GM23338 (cell line): ENCODE measurements at regions not wholly inside any gene's neighbourhood (a gene's known extent, or its start where the extent isn't known, plus 50 kb on each side); places are given as distances from the start of the nearest gene placed in this dataset.

Source experiments
- ATAC-seq: fragments of 200-7000 bp; cut with Tn5 transposase; 3 replicates; pipeline ENCODE4 v1.9.1; 2020
- DNase-seq: peaks from one replicate; pipeline ENCODE4 v3.0.0-alpha.2; 2015; ENCODE audit warnings: low spot score
- H2AFZ ChIP-seq: fragments of 200-600 bp; sonication (generic); 2 replicates; pipeline ENCODE4 v1.8.0; 2016; ENCODE audit warnings: antibody characterized with exemption, mild to moderate bottlenecking, moderate library complexity
- H3F3A ChIP-seq: fragments of 200-600 bp; sonication (generic); replicated peaks from 2 replicates; pipeline ENCODE4 v1.8.0; 2017; ENCODE audit warnings: antibody characterized with exemption, mixed run types, low read depth
- H3K27ac ChIP-seq: fragments of 200-600 bp; sonication (generic); 2 replicates; pipeline ENCODE4 v1.6.1; 2016; ENCODE audit warnings: low read depth
- H3K27me3 ChIP-seq: fragments of 200-600 bp; sonication (generic); 2 replicates; pipeline ENCODE4 v1.8.0; 2016; ENCODE audit warnings: mild to moderate bottlenecking, mixed run types, moderate library complexity; ENCODE audit not compliant: insufficient read depth
- H3K36me3 ChIP-seq: fragments of 200-600 bp; sonication (generic); 2 replicates; pipeline ENCODE4 v1.8.0; 2016; ENCODE audit warnings: mild to moderate bottlenecking; ENCODE audit not compliant: insufficient read depth
- H3K4me1 ChIP-seq: fragments of 200-600 bp; sonication (generic); 2 replicates; pipeline ENCODE4 v1.8.0; 2016; ENCODE audit warnings: mild to moderate bottlenecking, moderate library complexity; ENCODE audit not compliant: insufficient read depth
- H3K4me2 ChIP-seq: fragments of 200-600 bp; sonication (generic); 2 replicates; pipeline ENCODE4 v1.7.1; 2017; ENCODE audit warnings: mixed run types
- H3K4me3 ChIP-seq: fragments of 200-600 bp; sonication (generic); 2 replicates; pipeline ENCODE4 v1.6.1; 2016; ENCODE audit warnings: mixed run types
- H3K79me2 ChIP-seq: fragments of 200-600 bp; sonication (generic); replicated peaks from 2 replicates; pipeline ENCODE4 v1.8.0; 2017; ENCODE audit warnings: mild to moderate bottlenecking; ENCODE audit not compliant: insufficient read depth
- H3K9me2 ChIP-seq: fragments of 200-600 bp; sonication (generic); 2 replicates; pipeline ENCODE4 v1.8.0; 2017; ENCODE audit not compliant: insufficient read depth
- H4K20me1 ChIP-seq: fragments of 200-600 bp; sonication (generic); replicated peaks from 2 replicates; pipeline ENCODE4 v1.8.0; 2017; ENCODE audit warnings: mild to moderate bottlenecking; ENCODE audit not compliant: insufficient read depth
- H3K27ac Mint-ChIP-seq: 2 replicates; pipeline ENCODE4 v1.8.0; 2020; ENCODE audit warnings: inconsistent platforms, mild to moderate bottlenecking, moderate library complexity, mixed read lengths
- H3K27me3 Mint-ChIP-seq: 3 replicates; pipeline ENCODE4 v1.8.0; 2022; ENCODE audit warnings: low read depth, mild to moderate bottlenecking, moderate library complexity, mixed read lengths, inconsistent platforms; ENCODE audit not compliant: insufficient read depth, poor library complexity
- H3K36me3 Mint-ChIP-seq: 3 replicates; pipeline ENCODE4 v1.8.0; 2021; ENCODE audit warnings: low read depth, mild to moderate bottlenecking, inconsistent platforms, moderate library complexity, mixed read lengths
- H3K4me1 Mint-ChIP-seq: 3 replicates; pipeline ENCODE4 v1.8.0; 2020; ENCODE audit warnings: mild to moderate bottlenecking, inconsistent platforms, mixed read lengths
- H3K4me3 Mint-ChIP-seq: 3 replicates; pipeline ENCODE4 v1.8.0; 2021; ENCODE audit warnings: moderate library complexity, mild to moderate bottlenecking, inconsistent platforms, mixed read lengths
- H3K9me3 Mint-ChIP-seq: 3 replicates; pipeline ENCODE4 v1.8.0; 2020; ENCODE audit warnings: moderate library complexity, mild to moderate bottlenecking, inconsistent platforms, mixed read lengths
- CREB1 ChIP-seq: fragments of 250-450 bp; sonication (Bioruptor Pico); IDR thresholded peaks from 2 replicates; pipeline ENCODE4 v1.5.0; 2020; ENCODE audit warnings: low read depth, mild to moderate bottlenecking, moderate library complexity
- EZH2 ChIP-seq: fragments of 200-600 bp; sonication (generic); IDR thresholded peaks from one replicate; pipeline ENCODE4 v1.8.0; 2017; ENCODE audit warnings: antibody characterized with exemption, mild to moderate bottlenecking, low read depth; ENCODE audit not compliant: unreplicated experiment
- JUNB ChIP-seq: IDR thresholded peaks from one replicate; pipeline ENCODE4 v1.6.1; 2016; ENCODE audit warnings: antibody characterized with exemption; ENCODE audit not compliant: unreplicated experiment
- NANOG ChIP-seq: IDR thresholded peaks from 2 replicates; pipeline ENCODE4 v1.6.1; 2016; ENCODE audit warnings: antibody characterized with exemption, borderline replicate concordance
- POLR2AphosphoS5 ChIP-seq: IDR thresholded peaks from 2 replicates; pipeline ENCODE4 v1.6.1; 2016; ENCODE audit warnings: antibody characterized with exemption, low read depth
- STAT1 ChIP-seq: IDR thresholded peaks from one replicate; pipeline ENCODE4 v1.6.1; 2016; ENCODE audit warnings: antibody characterized with exemption; ENCODE audit not compliant: unreplicated experiment
- ZNF114 ChIP-seq: fragments of 250-450 bp; sonication (Bioruptor Pico); IDR thresholded peaks from 2 replicates; pipeline ENCODE4 v1.5.0; 2020; ENCODE audit warnings: mild to moderate bottlenecking, moderate library complexity
- ZNF331 ChIP-seq: fragments of 250-450 bp; sonication (Bioruptor Pico); IDR thresholded peaks from 2 replicates; pipeline ENCODE4 v1.5.0; 2020; ENCODE audit warnings: low read depth, mild to moderate bottlenecking, moderate library complexity
- ZNF462 ChIP-seq: fragments of 250-450 bp; sonication (Bioruptor Pico); IDR thresholded peaks from 2 replicates; pipeline ENCODE4 v1.5.0; 2020; ENCODE audit warnings: mild to moderate bottlenecking, moderate library complexity
- TF ChIP-seq, protein P1 (sequence below), 2 experiments: fragments of 200-600 bp in 1 of 2; sonication (generic) in 1 of 2; conservative IDR thresholded peaks; 2 replicates each; pipeline versions ENCODE4 v1.5.1 to v1.6.1; 2016 to 2017; ENCODE audit warnings: antibody characterized with exemption in 2 of 2, low read depth in 2 of 2, mild to moderate bottlenecking in 2 of 2, moderate library complexity in 1 of 2
- TF ChIP-seq, protein P2 (sequence below): IDR thresholded peaks from 2 replicates; pipeline ENCODE4 v1.6.1; 2016; ENCODE audit warnings: antibody characterized with exemption

DNA sequence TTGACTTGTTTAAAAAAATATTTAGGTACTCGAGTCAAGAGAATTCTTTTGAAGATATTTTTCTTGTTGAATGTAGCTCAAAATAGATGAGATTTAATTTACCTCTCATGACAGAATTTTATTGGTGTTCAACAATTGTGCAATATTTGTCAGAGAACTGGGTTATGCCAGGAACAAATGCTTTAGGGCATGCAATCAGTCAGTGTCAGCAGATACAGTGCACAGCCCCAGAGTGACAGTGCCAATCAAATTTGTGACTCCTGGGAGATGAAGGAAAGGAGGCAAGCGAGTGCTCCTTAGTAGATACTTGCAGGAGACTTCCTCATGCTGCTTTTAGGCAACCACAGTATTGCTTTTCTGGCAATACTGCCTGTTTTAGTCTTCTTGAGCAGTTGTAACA is 81.2 kb upstream of the DSEL start:
- H3K4me3 Mint-ChIP-seq = no peak overlapping the region
- DNase-seq = no peak
- Histone ChIP-seq H3K27me3 (no peaks in the 10 kb centered on the region), H3K4me2 (no peak overlapping the region), H3K27ac (no peak overlapping the region), H3K79me2 (no peaks in the 10 kb centered on the region), H3K4me3 (no peak overlapping the region), H3K9me2 (peaks cover 7% of the 10 kb centered on the region; the same call in 1 of the 2 replicates), H2AFZ (no peak overlapping the region), H3F3A (no peaks in the 10 kb centered on the region), H3K4me1 (no peaks in the 10 kb centered on the region), H3K36me3 (no peaks in the 10 kb centered on the region), H4K20me1 (no peaks in the 10 kb centered on the region)
- ATAC-seq = no peak
- H3K9me3 Mint-ChIP-seq = peaks cover 33% of the 10 kb centered on the region
- TF ChIP-seq POLR2AphosphoS5 (no peak), STAT1 (no peak), ZNF331 (no peak), CREB1 (CRISPR knock-in tag) (no peak), ZNF462 (no peak), JUNB (no peak), EZH2 (no peak), NANOG (no peak), ZNF114 (CRISPR knock-in tag) (no peak)
- TF ChIP-seq, protein P1, sequence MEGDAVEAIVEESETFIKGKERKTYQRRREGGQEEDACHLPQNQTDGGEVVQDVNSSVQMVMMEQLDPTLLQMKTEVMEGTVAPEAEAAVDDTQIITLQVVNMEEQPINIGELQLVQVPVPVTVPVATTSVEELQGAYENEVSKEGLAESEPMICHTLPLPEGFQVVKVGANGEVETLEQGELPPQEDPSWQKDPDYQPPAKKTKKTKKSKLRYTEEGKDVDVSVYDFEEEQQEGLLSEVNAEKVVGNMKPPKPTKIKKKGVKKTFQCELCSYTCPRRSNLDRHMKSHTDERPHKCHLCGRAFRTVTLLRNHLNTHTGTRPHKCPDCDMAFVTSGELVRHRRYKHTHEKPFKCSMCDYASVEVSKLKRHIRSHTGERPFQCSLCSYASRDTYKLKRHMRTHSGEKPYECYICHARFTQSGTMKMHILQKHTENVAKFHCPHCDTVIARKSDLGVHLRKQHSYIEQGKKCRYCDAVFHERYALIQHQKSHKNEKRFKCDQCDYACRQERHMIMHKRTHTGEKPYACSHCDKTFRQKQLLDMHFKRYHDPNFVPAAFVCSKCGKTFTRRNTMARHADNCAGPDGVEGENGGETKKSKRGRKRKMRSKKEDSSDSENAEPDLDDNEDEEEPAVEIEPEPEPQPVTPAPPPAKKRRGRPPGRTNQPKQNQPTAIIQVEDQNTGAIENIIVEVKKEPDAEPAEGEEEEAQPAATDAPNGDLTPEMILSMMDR (conservative IDR thresholded peaks at IDR 0.05; ENCODE audit: low read depth in 2 of 2) = no peak
- TF ChIP-seq, protein P2, sequence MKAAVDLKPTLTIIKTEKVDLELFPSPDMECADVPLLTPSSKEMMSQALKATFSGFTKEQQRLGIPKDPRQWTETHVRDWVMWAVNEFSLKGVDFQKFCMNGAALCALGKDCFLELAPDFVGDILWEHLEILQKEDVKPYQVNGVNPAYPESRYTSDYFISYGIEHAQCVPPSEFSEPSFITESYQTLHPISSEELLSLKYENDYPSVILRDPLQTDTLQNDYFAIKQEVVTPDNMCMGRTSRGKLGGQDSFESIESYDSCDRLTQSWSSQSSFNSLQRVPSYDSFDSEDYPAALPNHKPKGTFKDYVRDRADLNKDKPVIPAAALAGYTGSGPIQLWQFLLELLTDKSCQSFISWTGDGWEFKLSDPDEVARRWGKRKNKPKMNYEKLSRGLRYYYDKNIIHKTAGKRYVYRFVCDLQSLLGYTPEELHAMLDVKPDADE = no peak
- H3K27me3 Mint-ChIP-seq = no peaks in the 10 kb centered on the region
- peaks cover 39% of the 10 kb centered on the region for H3K36me3 Mint-ChIP-seq
- H3K27ac Mint-ChIP-seq = no peak overlapping the region
- peaks cover 4% of the 10 kb centered on the region; the same call in 2 of the 3 replicates for H3K4me1 Mint-ChIP-seq
